ENCODE measurements at regions not wholly inside any gene's neighbourhood (a gene's known extent, or its start where the extent isn't known, plus 50 kb on each side); places are given as distances from the start of the nearest gene placed in this dataset.

DNA sequence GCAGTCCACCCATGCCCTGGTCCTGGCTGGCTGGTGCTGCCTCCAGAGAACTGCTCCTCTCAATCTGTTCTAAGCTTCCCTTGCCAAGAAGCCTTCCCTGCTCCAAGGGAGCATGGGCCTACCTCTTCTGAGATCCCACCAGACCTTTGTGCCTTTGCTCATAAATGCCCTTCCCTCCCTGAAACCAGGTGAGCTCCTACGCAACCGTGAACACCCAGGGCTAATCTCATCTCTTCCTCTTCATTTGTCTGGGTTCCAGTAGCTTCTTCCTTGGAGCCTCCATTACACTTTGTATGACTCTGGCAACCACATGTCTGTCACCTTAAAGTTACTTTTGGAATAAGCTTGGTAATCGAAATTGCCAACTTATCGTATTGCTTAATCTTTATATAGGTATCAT, 270.6 kb downstream of the PBX3 start:
- DNase-seq = no peak

- no peak for DNase-seq
These were observed 273.7 kb downstream of the PBX3 start for GRCh38 chr9:126020836-126021235.

DNA sequence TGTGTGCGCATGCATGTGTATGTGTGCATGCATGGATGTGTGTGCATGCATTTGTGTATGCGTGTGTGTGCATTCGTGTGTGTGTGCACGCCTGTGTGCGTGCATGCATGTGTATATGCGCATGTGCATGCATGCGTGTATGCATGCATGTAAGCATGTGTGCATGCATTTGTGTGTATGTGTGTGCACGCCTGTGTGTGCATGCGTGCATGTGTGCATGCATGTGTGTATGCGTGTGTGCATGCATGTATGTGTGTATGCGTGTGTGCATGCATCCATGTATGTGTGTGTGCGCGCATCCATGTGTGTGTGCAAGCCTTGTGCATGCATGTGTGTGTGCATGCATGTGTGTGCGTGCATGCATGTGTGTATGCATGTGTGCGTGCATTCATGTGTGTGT, 276.8 kb downstream of the PBX3 start:
- no peak for DNase-seq

DNA sequence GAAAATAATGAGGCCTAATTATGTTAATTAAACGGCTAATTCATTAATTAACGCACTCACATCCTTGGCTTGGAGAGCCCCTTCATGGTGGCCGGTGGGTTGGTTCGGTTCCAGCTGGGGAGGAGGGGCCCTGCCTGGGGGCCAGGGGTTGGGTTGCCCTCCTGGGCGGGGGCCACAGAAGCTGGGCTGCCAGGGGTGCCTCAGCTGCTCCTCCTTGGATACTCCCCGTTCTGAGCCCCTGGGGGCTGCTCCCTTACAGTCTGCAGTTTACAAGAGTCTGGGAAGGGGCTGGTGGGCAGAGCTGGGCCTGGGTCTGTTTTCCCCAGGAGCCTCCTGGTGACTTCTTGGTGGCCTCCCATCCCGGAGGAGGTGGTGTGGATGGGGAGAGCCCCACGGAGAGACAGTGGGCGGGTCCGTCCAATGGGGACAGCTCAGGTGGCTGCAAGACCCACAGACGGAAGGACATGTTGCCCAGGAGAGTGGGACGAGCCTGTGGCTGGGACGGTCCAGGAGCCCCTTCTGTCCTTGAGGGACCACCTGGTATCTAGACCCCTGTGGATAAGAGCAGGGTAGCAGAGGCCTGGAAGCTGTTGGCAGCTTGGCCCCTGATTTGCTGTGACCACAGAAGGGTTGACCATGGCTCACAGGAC, 277.5 kb downstream of the PBX3 start:
- DNase-seq = no peak

DNA sequence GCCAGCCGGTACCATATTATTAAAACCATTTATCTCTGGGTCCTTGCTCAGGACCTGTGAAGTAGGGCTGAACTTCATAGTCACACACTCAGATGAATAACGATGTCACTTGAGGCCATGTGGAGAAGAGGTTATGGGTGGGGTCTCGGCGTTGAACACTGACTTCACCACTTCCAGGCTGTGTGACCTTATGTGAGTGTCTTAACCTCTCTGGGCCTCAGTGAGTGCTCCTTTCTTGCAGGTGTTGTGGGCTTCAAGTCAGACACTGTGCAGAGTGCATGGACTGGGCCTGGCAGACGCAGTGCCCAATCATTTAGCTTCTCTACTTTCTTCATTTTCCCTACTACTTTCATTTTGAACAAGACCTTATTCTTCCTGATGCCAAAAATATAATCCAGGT, 278.8 kb downstream of the PBX3 start:
- DNase-seq = no peak

DNA sequence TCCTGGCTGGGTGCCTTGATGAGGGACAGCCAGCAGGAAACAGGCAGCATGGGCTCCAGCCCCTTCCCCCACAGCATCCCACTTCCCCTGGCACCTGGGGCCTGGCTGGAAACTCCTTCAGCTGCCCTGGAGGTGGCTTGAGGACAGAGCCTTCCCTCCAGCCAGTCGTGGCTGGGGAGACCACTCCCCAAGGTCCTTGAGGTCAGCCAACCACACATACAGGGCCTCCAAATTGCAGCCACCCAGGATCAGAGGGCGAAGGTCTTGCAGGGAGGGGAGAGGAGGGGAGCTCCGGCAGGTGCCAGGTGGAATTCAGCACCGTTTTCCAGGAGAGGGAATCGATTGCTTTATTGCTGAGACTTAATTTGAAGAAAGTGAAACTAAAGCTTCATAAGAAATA, 280.4 kb downstream of the PBX3 start:
- no peak for DNase-seq

DNA sequence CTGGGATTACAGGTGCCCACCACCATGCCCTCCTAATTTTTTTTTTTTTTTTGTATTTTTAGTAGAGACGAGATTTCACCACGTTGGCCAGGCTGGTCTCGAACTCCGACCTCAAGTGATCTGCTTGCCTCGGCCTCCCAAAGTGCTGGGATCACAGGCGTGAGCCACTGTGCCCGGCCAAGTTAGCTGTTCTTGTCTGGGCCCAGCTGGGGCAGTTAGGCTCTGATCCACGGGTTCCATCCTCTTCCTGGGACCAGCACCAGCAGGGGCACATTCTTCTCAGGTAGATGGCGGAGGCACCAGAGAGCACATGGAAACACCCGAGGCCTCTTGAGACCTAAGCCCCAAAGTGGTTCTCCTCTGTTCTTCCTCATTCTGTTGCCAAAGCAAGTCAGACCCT, 281.6 kb downstream of the PBX3 start:
- DNase-seq = no peak

DNA sequence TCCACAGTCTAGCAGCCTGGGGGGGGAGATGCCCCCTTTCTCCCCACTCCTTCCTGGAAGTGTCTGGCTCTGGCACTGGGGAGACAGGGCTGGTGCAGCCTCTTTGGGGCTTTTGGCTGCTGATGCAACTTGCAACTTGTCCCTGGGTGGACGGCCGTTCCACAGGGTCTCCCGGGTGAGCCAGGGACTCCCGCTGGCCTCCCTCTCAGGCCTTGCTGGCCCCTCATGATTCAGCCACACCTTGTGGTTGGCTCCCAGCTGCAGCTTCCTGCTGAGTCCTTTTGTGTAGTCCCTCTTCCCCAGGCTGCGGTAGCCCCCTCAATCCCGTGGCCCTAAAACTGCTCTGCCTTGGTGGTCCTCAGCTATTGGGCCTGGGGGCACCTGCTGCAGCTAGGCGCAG, 283.5 kb downstream of the PBX3 start:
- DNase-seq = no peak

DNA sequence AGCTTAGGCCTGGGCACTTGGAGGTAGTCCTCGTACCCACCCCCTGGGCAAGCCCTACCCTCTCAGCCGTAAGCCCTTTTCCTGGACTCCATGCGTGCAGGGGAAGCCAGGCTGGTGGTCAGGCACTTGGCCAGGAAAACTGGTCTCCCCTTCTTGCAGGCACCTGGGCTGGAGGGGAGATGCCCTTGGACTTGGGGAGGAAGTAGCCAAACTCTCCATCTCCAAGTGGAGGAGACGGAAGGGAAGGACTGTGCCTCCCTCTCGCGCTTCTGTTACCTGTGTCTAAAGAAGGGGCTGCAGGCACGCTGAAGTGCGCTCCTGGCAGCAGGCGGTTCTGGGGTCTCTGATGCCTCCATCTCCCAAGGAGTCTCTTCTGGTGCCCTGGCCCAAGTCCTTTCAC, 283.9 kb downstream of the PBX3 start:
- no peak for DNase-seq

DNA sequence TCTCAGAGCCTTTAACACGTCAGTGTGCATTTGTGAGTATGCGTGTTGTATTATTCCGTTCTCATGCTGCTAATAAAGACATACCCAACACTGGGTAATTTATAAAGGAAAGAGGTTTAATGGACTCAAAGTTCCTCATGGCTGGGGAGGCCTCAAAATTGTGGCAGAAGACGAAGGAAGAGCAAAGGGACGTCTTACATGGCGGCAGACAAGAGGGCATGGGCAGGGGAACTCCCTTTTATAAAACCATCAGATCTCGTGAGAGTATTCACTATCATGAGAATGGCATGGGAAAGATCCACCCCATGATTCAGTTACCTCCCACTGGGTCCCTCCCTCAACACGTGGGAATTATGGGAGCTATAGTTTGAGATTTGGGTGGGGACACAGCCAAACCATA, 285.0 kb downstream of the PBX3 start:
- no peak for DNase-seq

GRCh38 chr9:126033318-126033717, 286.1 kb downstream of the PBX3 start:
- DNase-seq = no peak

GRCh38 chr9:126033956-126034355, 286.8 kb downstream of the PBX3 start:
- no peak for DNase-seq

- no peak for DNase-seq
These were observed 289.7 kb downstream of the PBX3 start for GRCh38 chr9:126036881-126037291.

GRCh38 chr9:126038790-126039189, 287.8 kb upstream of the MVB12B start:
- DNase-seq = no peak

DNA sequence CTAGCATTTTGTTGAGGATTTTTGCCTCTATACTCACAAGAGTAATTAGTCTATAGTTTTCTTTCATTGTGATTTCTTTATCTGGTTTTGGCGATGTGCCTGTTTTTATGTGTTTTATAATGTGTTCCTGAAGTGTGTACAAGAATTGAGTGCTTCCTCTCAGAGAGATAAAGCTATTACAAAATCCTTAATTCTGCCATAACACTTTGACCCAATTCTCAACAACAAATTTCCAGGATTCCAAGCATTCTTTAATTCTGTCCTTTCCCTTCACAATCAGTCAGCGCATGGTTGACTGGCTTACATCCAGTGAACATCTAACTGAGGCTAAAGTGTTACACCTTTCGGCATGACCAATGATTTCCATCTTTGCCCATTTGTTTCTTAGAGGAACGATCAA, 282.9 kb upstream of the MVB12B start:
- DNase-seq = no peak

DNA sequence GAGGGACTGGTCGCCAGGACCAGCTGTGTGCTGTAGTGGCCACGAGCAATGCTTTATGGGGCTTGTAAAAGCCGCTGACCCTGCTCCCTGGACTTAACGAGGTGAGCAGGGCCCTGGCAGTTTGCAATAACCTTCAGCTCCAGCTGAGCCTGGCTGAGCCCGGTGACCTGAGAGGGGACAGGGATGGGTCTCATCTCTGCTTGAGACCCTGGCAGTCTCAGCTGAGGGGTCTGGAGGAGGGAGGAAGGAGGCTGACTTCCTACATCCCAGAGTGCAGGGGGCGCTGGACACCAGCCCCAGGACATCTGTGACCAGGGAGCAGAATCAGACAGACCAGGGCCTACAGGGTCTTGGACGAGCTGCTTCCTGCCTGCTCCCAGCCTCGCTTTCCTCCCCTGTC, 277.5 kb upstream of the MVB12B start:
- DNase-seq = no peak

GRCh38 chr9:126049896-126050604, 276.6 kb upstream of the MVB12B start:
- DNase-seq = no peak

DNA sequence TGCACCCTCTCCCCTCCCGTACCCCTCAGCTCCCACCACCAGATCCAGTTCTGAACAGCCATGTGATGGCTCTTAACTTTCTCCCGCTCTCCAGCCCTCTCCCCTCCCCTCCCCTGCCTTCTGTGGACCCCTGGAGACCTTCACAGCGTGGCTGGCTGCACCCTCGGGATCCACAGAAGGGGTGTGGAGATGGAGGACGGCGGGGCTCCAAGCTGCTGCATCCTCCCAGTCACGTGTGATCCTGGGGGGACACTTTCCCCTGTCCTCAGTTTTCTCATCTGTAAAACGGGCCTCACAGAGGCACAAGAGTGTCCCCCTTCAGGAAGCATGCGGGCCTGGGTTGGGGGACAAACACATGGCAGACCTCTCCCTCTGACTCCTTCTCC, 276.0 kb upstream of the MVB12B start:
- DNase-seq = no peak

GRCh38 chr9:126051446-126052130, 275.0 kb upstream of the MVB12B start:
- no peak for DNase-seq

DNA sequence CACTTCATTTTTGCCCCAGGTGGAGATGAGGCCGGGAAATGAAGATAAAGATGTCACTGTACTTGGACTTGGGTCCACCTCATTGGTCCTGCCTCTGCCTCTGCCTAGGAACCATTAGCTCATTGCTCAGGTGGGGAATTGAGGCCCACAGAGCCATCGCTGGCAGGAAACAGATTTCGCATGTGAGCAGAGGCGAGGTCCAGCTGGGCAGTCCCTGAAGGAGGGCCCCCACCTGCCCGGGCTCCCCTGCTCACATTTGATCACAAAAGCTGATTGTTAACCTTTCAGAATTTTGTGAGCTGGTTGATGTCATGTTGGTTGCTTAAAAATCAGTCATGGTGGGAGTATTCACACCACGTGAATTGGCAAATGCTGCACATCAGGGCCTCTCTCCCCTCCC, 273.8 kb upstream of the MVB12B start:
- no peak for DNase-seq

DNA sequence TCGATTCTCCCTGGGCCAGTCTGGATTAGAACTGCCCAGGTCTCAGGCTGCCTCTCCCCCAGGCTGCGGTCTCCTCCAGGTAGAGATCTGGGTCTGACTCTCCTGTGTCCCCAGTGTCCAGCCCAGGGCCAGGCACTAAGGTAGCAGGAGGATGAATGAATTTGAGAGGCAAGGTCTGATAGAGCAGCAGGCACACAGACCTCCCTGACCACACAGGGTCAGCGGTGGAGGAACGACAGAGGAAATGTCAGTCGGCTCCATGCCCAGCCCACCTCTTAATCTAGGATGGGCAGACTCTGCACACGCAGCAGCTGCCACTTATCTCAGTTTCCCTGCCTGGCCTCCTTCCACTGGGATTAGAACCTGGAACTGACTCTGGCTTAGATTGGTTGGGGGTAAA, 272.7 kb upstream of the MVB12B start:
- DNase-seq = no peak

DNA sequence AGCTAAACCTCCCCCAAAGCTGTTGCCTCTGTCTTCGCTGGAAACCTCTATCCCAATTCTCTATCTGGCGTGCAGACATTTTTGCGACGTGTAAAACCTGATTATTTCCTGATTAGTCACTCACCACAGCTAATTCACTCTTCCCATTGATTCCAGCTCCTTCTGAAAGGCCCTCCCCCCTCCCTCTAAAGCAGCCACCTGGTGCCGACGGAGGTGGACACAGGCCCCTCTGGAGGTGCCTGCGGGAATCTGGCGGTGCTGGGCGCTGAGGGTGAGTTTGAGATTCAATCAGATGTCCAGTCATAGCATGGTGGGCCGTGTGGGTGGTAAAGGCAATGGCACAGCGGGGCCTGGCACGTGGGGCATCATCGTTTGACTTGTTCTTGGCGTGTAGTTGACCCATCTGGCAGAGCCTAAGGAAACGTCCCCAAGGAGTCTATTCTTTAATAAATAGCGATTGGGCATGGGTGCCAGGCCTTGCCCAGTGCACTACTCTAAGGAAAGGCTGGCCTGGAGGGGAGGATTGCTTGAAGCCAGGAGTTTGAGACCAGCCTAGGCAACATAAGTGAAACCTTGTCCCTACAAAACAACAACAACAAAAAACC, 271.1 kb upstream of the MVB12B start:
- DNase-seq = no peak

DNA sequence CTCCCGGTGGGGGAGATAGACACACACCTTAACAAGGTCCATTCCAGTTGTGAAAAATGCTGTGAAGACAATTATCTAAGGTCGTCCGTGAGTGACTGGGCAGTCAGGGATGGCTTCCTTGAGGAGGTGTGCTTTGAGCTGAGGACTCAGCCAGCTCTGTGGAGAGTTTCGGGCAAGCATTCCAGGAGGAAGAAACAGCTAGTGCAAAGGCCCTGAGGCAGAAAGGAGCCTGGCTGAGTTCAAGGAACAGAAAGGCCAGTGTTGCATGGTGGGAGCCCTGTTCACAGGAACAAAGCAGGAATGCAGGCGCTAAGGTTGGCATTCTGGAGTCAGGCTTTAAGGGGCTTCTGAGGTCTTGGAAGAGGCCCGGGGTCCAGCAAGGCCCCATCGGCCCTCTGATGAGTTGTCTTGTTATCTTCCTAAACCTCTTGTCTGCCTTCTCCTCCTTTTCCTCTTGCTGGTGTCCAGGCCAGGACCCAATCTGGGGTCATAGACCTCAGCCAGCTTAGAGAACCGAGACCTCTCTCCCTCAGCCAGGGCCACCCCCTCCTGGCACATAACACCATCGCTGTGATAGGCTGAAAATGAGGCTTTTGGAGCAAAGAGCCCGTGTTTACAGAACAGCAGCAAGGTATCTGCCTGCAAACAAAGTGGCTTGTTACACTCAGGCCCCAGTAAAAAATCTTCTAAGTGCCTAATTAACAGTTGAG, 270.2 kb upstream of the MVB12B start:
- peak; percentile 70 for DNase-seq
